HepG2 (cell line): ENCODE measurements at regions not wholly inside any gene's neighbourhood (a gene's known extent, or its start where the extent isn't known, plus 50 kb on each side); places are given as distances from the start of the nearest gene placed in this dataset.

Experiments used
- ATAC-seq: fragments of 200-7000 bp; cut with Tn5 transposase; 3 replicates; pipeline ENCODE4 v1.9.1; 2020; ENCODE audit warnings: mild to moderate bottlenecking, moderate library complexity
- BruUV-seq: library from RNA; stranded (reverse); fragments of 400-500 nt; replicated peaks from 2 replicates; lab custom pipeline; 2021; lab: Mats Ljungman, UMichigan
- CTCF ChIA-PET: fragments of 300-600 bp; formaldehyde crosslinking; extraction: SDS; loops from one replicate; lab custom pipeline; 2021; ENCODE audit warnings: low total read pairs, inconsistent platforms, low intra/inter-chr PET ratio; lab: Yijun Ruan, JAX
- POLR2A ChIA-PET: fragments of 350-600 bp; sonication (Branson Sonifier 250); formaldehyde crosslinking; loops from one replicate; lab custom pipeline; 2020; ENCODE audit warnings: antibody characterized with exemption, inconsistent platforms; lab: Yijun Ruan, JAX
- DNase-seq: peaks from one replicate; pipeline ENCODE4 v3.0.0-alpha.2; 2015; ENCODE audit warnings: low spot score
- FAIRE-seq: peaks from 3 replicates; lab custom pipeline; 2011; peaks lifted over from hg19 to GRCh38; lab: Jason Lieb, UNC
- H2AFZ ChIP-seq: one replicate; pipeline ENCODE4 v1.6.1; 2011; ENCODE audit warnings: low read length, inconsistent platforms
- H3K27ac ChIP-seq: fragments of 300-600 bp; 3 replicates; pipeline ENCODE4 v1.8.0; 2011; ENCODE audit warnings: mixed run types, mild to moderate bottlenecking, mixed read lengths, low read length, inconsistent platforms; ENCODE audit not compliant: insufficient read depth; ENCODE audit errors: extremely low read length
- H3K27me3 ChIP-seq, 2 experiments: fragments of 200-600 bp in 1 of 2; 2 replicates in 1 of 2; 3 replicates in 1 of 2; pipeline versions ENCODE4 v1.6.0 to v1.8.0; 2011; ENCODE audit warnings: low read length in 2 of 2, mild to moderate bottlenecking in 2 of 2, moderate library complexity in 2 of 2, inconsistent platforms in 1 of 2; ENCODE audit not compliant: insufficient read depth in 2 of 2, control insufficient read depth in 1 of 2
- H3K36me3 ChIP-seq, 2 experiments: fragments of 200-600 bp in 1 of 2; replicated peaks in 1 of 2; 2 replicates in 1 of 2; 3 replicates in 1 of 2; pipeline versions ENCODE4 v1.5.1 to v1.8.0; 2011; ENCODE audit warnings: low read length in 2 of 2, inconsistent platforms in 1 of 2; ENCODE audit not compliant: insufficient read depth in 2 of 2, control insufficient read depth in 1 of 2
- H3K4me1 ChIP-seq: 2 replicates; pipeline ENCODE4 v1.5.1; 2012; ENCODE audit warnings: low read length, inconsistent platforms; ENCODE audit not compliant: insufficient read depth
- H3K4me2 ChIP-seq: 2 replicates; pipeline ENCODE4 v1.6.0; 2011; ENCODE audit warnings: low read depth, low read length, inconsistent platforms
- H3K4me3 ChIP-seq, 3 experiments: fragments of 200-600 bp in 1 of 3; sonication (generic), shearing (Covaris generic) in 1 of 3; replicated peaks in 1 of 3; 2 replicates each; pipeline ENCODE4 v1.5.1; 2011 to 2016; ENCODE audit warnings: low read length in 3 of 3, inconsistent platforms in 2 of 3, low read depth in 2 of 3, mild to moderate bottlenecking in 2 of 3, control low read depth in 1 of 3, mixed read lengths in 1 of 3; ENCODE audit not compliant: insufficient read depth in 1 of 3
- H3K79me2 ChIP-seq: one replicate; pipeline ENCODE4 v1.6.1; 2011; ENCODE audit warnings: low read length, inconsistent platforms; ENCODE audit not compliant: insufficient read depth
- H3K9ac ChIP-seq: 2 replicates; pipeline ENCODE4 v1.6.0; 2011; ENCODE audit warnings: mild to moderate bottlenecking, low read depth, low read length, inconsistent platforms; ENCODE audit not compliant: insufficient read depth
- H3K9me3 ChIP-seq: 2 replicates; pipeline ENCODE4 v1.5.1; 2012; ENCODE audit warnings: mild to moderate bottlenecking, low read length
- H4K20me1 ChIP-seq: 2 replicates; pipeline ENCODE4 v1.6.0; 2011; ENCODE audit warnings: inconsistent platforms, mild to moderate bottlenecking, low read length, moderate library complexity; ENCODE audit not compliant: insufficient read depth
- HMG20B ChIP-seq: conservative IDR thresholded peaks from 2 replicates; pipeline ENCODE4 v1.6.1; 2016; ENCODE audit warnings: missing genetic modification reagents, missing compliant biosample characterization
- HNRNPUL1 ChIP-seq: fragments of 200-400 bp; formaldehyde crosslinking; IDR thresholded peaks from 2 replicates; pipeline ENCODE4 v1.6.1; 2017; ENCODE audit warnings: low read depth, mild to moderate bottlenecking, low read length, moderate library complexity
- HOXA7 ChIP-seq: sonication (generic); formaldehyde crosslinking; IDR thresholded peaks from 2 replicates; pipeline ENCODE4 v1.8.1; 2022; ENCODE audit warnings: mild to moderate bottlenecking, missing genetic modification reagents, moderate library complexity
- MAZ ChIP-seq, 2 experiments: sonication (generic) in 1 of 2; formaldehyde crosslinking in 1 of 2; IDR thresholded peaks; 2 replicates each; pipeline versions ENCODE4 v1.5.0 to v1.6.1; 2012 to 2020; ENCODE audit warnings: low read depth in 2 of 2, mild to moderate bottlenecking in 2 of 2, borderline replicate concordance in 1 of 2, improper control_type of control experiment in 1 of 2, low read length in 1 of 2, missing genetic modification reagents in 1 of 2, moderate library complexity in 1 of 2
- RFX5 ChIP-seq: IDR thresholded peaks from 2 replicates; pipeline ENCODE4 v1.6.1; 2011; ENCODE audit warnings: low read depth, low read length, improper control_type of control experiment
- TEAD3 ChIP-seq: optimal IDR thresholded peaks from 2 replicates; pipeline ENCODE3; 2016; ENCODE audit warnings: borderline replicate concordance
- YEATS4 ChIP-seq: sonication (generic); formaldehyde crosslinking; IDR thresholded peaks from 2 replicates; pipeline ENCODE4 v1.4.0; 2020; ENCODE audit warnings: missing genetic modification reagents, borderline replicate concordance
- ZNF367 ChIP-seq: sonication (generic); formaldehyde crosslinking; IDR thresholded peaks from 2 replicates; pipeline ENCODE4 v1.4.0; 2020; ENCODE audit warnings: missing genetic modification reagents, borderline replicate concordance
- ZNF543 ChIP-seq: sonication (generic); formaldehyde crosslinking; IDR thresholded peaks from 2 replicates; pipeline ENCODE4 v1.4.0; 2020; ENCODE audit warnings: mild to moderate bottlenecking, missing genetic modification reagents
- ZSCAN9 ChIP-seq: IDR thresholded peaks from 2 replicates; pipeline ENCODE4 v1.6.1; 2016; ENCODE audit warnings: borderline replicate concordance
- WGBS: methylation state at CpG from one replicate; pipeline ENCODE4 v1.1.6; 2017; ENCODE audit warnings: low lambda C conversion rate; 5-methylcytosine and 5-hydroxymethylcytosine counted together
- in situ Hi-C: cut with HindIII; loops from 2 replicates; pipeline ENCODE4 v1.10.0; 2017; ENCODE audit warnings: low pct_unique_long_range_greater_than_20kb; ENCODE audit not compliant: extremely low pct_ligation_motif_present
- intact Hi-C: fragments of 100-400 bp; cut with micrococcal nuclease; formaldehyde crosslinking; loops from one replicate; pipeline ENCODE4 v1.10.0; 2022; ENCODE audit not compliant: unreplicated experiment
- TF ChIP-seq, protein P1 (sequence below): sonication (generic); formaldehyde crosslinking; IDR thresholded peaks from 2 replicates; pipeline ENCODE4 v1.5.1; 2020; ENCODE audit warnings: missing genetic modification reagents, mild to moderate bottlenecking, borderline replicate concordance
- TF ChIP-seq, protein P2 (sequence below): sonication (generic); formaldehyde crosslinking; IDR thresholded peaks from 2 replicates; pipeline ENCODE4 v1.8.1; 2023; ENCODE audit warnings: mild to moderate bottlenecking, missing genetic modification reagents
- TF ChIP-seq, protein P3 (sequence below): IDR thresholded peaks from 2 replicates; pipeline ENCODE4 v1.6.1; 2016; ENCODE audit warnings: mild to moderate bottlenecking, missing biosample characterization, missing genetic modification reagents

DNA sequence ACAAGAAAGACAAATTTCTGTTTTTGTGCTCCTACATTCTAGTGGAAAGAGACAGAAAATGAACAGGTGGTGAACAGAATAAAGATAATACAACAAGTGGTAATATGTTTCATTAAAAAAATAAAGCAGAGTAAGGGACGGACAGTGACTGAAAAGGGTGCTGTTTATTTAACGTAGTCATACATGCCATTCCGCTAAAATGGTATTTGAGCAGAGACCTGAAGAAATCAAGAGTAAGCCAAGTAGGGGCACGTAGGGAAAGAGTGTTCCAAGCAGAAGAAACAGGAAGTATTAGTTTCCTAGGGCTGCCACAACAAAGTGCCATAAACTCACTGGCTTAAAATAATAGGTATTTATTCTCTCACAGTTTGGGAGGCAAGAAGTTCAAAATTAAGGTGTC, 65.6 kb upstream of the KCTD3 start:
- in situ Hi-C loops (no loop called here), intact Hi-C loops (no loop called here)
- FAIRE-seq (no peak), ATAC-seq (no peak), DNase-seq (no peak)
- no peaks in the 10 kb centered on the region for H3K79me2 ChIP-seq
- H2AFZ ChIP-seq, result no peak overlapping the region
- no TSS peak for BruUV-seq
- no peak overlapping the region for H3K9ac ChIP-seq
- WGBS, result 19% methylated on average over 4 of the region's 4 CpGs
- H3K9me3 ChIP-seq, result no peaks in the 10 kb centered on the region
- no peak overlapping the region for H3K4me2 ChIP-seq
- no peak overlapping the region for H3K4me3 ChIP-seq
- no peaks in the 10 kb centered on the region for H3K4me1 ChIP-seq
- POLR2A ChIA-PET, result no interaction called here
- TF ChIP-seq YEATS4 (CRISPR knock-in tag) (no peak), HOXA7 (CRISPR knock-in tag) (no peak), MAZ (IDR thresholded peaks at IDR 0.05; ENCODE audit: borderline replicate concordance, low read depth, low read length) (no peak), MAZ (CRISPR knock-in tag; IDR thresholded peaks at IDR 0.05; ENCODE audit: low read depth) (no peak), ZSCAN9 (CRISPR knock-in tag) (no peak), RFX5 (no peak), HMG20B (CRISPR knock-in tag) (no peak), TEAD3 (no peak), ZNF367 (no peak), ZNF543 (no peak), HNRNPUL1 (no peak)
- TF ChIP-seq, protein P1, sequence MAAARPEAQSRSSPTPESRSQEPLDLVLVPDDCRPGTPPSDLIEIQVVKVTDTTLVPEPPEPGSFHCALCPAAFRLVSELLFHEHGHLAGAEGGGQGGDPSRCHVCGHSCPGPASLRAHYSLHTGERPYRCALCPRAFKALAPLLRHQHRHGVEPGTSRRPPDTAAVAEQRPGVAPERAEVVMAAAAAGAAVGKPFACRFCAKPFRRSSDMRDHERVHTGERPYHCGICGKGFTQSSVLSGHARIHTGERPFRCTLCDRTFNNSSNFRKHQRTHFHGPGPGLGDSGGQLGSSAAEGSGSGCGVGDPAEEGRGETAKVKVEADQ, result no peak
- TF ChIP-seq, protein P2, sequence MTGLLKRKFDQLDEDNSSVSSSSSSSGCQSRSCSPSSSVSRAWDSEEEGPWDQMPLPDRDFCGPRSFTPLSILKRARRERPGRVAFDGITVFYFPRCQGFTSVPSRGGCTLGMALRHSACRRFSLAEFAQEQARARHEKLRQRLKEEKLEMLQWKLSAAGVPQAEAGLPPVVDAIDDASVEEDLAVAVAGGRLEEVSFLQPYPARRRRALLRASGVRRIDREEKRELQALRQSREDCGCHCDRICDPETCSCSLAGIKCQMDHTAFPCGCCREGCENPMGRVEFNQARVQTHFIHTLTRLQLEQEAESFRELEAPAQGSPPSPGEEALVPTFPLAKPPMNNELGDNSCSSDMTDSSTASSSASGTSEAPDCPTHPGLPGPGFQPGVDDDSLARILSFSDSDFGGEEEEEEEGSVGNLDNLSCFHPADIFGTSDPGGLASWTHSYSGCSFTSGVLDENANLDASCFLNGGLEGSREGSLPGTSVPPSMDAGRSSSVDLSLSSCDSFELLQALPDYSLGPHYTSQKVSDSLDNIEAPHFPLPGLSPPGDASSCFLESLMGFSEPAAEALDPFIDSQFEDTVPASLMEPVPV, result no peak
- TF ChIP-seq, protein P3, sequence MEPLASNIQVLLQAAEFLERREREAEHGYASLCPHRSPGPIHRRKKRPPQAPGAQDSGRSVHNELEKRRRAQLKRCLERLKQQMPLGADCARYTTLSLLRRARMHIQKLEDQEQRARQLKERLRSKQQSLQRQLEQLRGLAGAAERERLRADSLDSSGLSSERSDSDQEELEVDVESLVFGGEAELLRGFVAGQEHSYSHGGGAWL (CRISPR knock-in tag), result no peak
- H3K27me3 ChIP-seq, result no peaks in the 10 kb centered on the region
- no peaks in the 10 kb centered on the region for H3K36me3 ChIP-seq
- no peaks in the 10 kb centered on the region for H4K20me1 ChIP-seq
- CTCF ChIA-PET, result no interaction called here
- no peak overlapping the region for H3K27ac ChIP-seq
